ENCODE measurements at regions not wholly inside any gene's neighbourhood (a gene's known extent, or its start where the extent isn't known, plus 50 kb on each side); places are given as distances from the start of the nearest gene placed in this dataset.

- no peak for DNase-seq
Observed at GRCh38 chr1:199377211-199377610, 650.3 kb upstream of the NR5A2 start.

GRCh38 chr1:199383793-199384192 is 643.7 kb upstream of the NR5A2 start:
- no peak for DNase-seq

GRCh38 chr1:199394856-199395255 is 632.7 kb upstream of the NR5A2 start:
- DNase-seq = no peak

GRCh38 chr1:199396456-199396855 is 631.1 kb upstream of the NR5A2 start:
- no peak for DNase-seq

GRCh38 chr1:199399996-199400724 is 627.4 kb upstream of the NR5A2 start:
- no peak for DNase-seq

- no peak for DNase-seq
Observed at GRCh38 chr1:199403531-199404116, 623.9 kb upstream of the NR5A2 start.

GRCh38 chr1:199404191-199404590 is 623.3 kb upstream of the NR5A2 start:
- no peak for DNase-seq

- DNase-seq = no peak
Observed at GRCh38 chr1:199404976-199405375, 622.5 kb upstream of the NR5A2 start.

GRCh38 chr1:199405634-199406196 is 621.8 kb upstream of the NR5A2 start:
- DNase-seq = no peak

- no peak for DNase-seq
Observed at GRCh38 chr1:199410462-199410861, 617.0 kb upstream of the NR5A2 start.

GRCh38 chr1:199411506-199411905 is 616.0 kb upstream of the NR5A2 start:
- DNase-seq = no peak

GRCh38 chr1:199422206-199422605 is 605.3 kb upstream of the NR5A2 start:
- no peak for DNase-seq

- DNase-seq = no peak
Observed at GRCh38 chr1:199447906-199448305, 579.6 kb upstream of the NR5A2 start.

- DNase-seq = no peak
Observed at GRCh38 chr1:199448646-199449045, 578.9 kb upstream of the NR5A2 start.

- no peak for DNase-seq
Observed at GRCh38 chr1:199449221-199449620, 578.3 kb upstream of the NR5A2 start.

GRCh38 chr1:199449681-199450080 is 577.8 kb upstream of the NR5A2 start:
- no peak for DNase-seq

GRCh38 chr1:199452627-199453026 is 574.9 kb upstream of the NR5A2 start:
- no peak for DNase-seq

GRCh38 chr1:199453723-199454122 is 573.8 kb upstream of the NR5A2 start:
- DNase-seq = no peak

GRCh38 chr1:199460933-199461332 is 566.6 kb upstream of the NR5A2 start:
- no peak for DNase-seq

GRCh38 chr1:199463521-199464127 is 563.9 kb upstream of the NR5A2 start:
- no peak for DNase-seq

GRCh38 chr1:199466961-199467360 is 560.5 kb upstream of the NR5A2 start:
- DNase-seq = no peak

- DNase-seq = no peak
Observed at GRCh38 chr1:199472018-199472417, 555.5 kb upstream of the NR5A2 start.

- DNase-seq = no peak
Observed at GRCh38 chr1:199472978-199473377, 554.5 kb upstream of the NR5A2 start.

- no peak for DNase-seq
Observed at GRCh38 chr1:199474738-199475137, 552.8 kb upstream of the NR5A2 start.

All from NCI-H526 treated with DMSO at 0.1 percent for 48 hours (cell line).